GM12878 (cell line): ENCODE measurements at regions not wholly inside any gene's neighbourhood (a gene's known extent, or its start where the extent isn't known, plus 50 kb on each side); places are given as distances from the start of the nearest gene placed in this dataset.

Source experiments
- ATAC-seq: fragments of 200-7000 bp; cut with Tn5 transposase; 3 replicates; pipeline ENCODE4 v1.9.1; 2020; ENCODE audit warnings: mild to moderate bottlenecking, moderate library complexity
- BruUV-seq: library from RNA; stranded (reverse); fragments of 400-500 nt; replicated peaks from 2 replicates; lab custom pipeline; 2021; lab: Mats Ljungman, UMichigan
- CTCF ChIA-PET: fragments of 300-600 bp; sonication (Branson Sonifier 250); formaldehyde crosslinking; extraction: SDS; loops from one replicate; lab custom pipeline; 2021; ENCODE audit warnings: inconsistent platforms; lab: Yijun Ruan, JAX
- POLR2A ChIA-PET: fragments of 350-600 bp; formaldehyde crosslinking; extraction: SDS; loops from one replicate; lab custom pipeline; 2021; ENCODE audit warnings: inconsistent platforms; lab: Charles Lee
- RAD21 ChIA-PET: fragments of 300-600 bp; sonication (Branson Sonifier 250); formaldehyde crosslinking; loops from one replicate; lab custom pipeline; 2023; ENCODE audit warnings: antibody characterized with exemption; ENCODE audit not compliant: unreplicated experiment; lab: Charles Lee
- SMC1A ChIA-PET: fragments of 300-600 bp; sonication (Branson Sonifier 250); formaldehyde crosslinking; loops from one replicate; lab custom pipeline; 2023; ENCODE audit not compliant: unreplicated experiment, uncharacterized antibody; lab: Charles Lee
- DNase-seq: peaks from one replicate; pipeline ENCODE4 v3.0.0-alpha.2; 2011; ENCODE audit warnings: low read depth, low spot score
- FAIRE-seq: peaks from 3 replicates; lab custom pipeline; 2011; peaks lifted over from hg19 to GRCh38; lab: Jason Lieb, UNC
- H2AFZ ChIP-seq: 2 replicates; pipeline ENCODE4 v1.6.0; 2011; ENCODE audit warnings: low read depth, low read length, control low read depth; ENCODE audit not compliant: control insufficient read depth
- H3K27ac ChIP-seq: 2 replicates; pipeline ENCODE4 v1.5.1; 2011; ENCODE audit warnings: control low read depth; ENCODE audit not compliant: control insufficient read depth, insufficient read depth
- H3K27me3 ChIP-seq, 2 experiments: replicated peaks in 1 of 2; 2 replicates each; pipeline versions ENCODE4 v1.6.0 to v1.6.1; 2011; ENCODE audit warnings: low read length in 1 of 2; ENCODE audit not compliant: control insufficient read depth in 2 of 2, insufficient read depth in 2 of 2
- H3K36me3 ChIP-seq, 2 experiments: 2 replicates each; pipeline ENCODE4 v1.5.1; 2011; ENCODE audit warnings: low read length in 1 of 2; ENCODE audit not compliant: control insufficient read depth in 2 of 2, insufficient read depth in 2 of 2
- H3K4me1 ChIP-seq: 2 replicates; pipeline ENCODE4 v1.6.1; 2011; ENCODE audit warnings: mild to moderate bottlenecking, low read length, moderate library complexity, mixed read lengths; ENCODE audit not compliant: control insufficient read depth, insufficient read depth
- H3K4me2 ChIP-seq: 2 replicates; pipeline ENCODE4 v1.6.0; 2011; ENCODE audit warnings: control low read depth; ENCODE audit not compliant: control insufficient read depth, insufficient read depth
- H3K4me3 ChIP-seq: fragments of 200-600 bp; sonication (generic); 2 replicates; pipeline ENCODE4 v1.5.1; 2016
- H3K79me2 ChIP-seq: 2 replicates; pipeline ENCODE4 v1.6.0; 2011; ENCODE audit warnings: low read length; ENCODE audit not compliant: control insufficient read depth, insufficient read depth
- H3K9ac ChIP-seq: 2 replicates; pipeline ENCODE4 v1.8.0; 2011; ENCODE audit warnings: low read length, control low read depth, mixed read lengths; ENCODE audit not compliant: control insufficient read depth, insufficient read depth
- H3K9me3 ChIP-seq: replicated peaks from 3 replicates; pipeline ENCODE4 v1.5.1; 2011; ENCODE audit warnings: mild to moderate bottlenecking, low read length; ENCODE audit not compliant: control insufficient read depth, insufficient read depth
- H4K20me1 ChIP-seq: 2 replicates; pipeline ENCODE4 v1.6.0; 2011; ENCODE audit not compliant: control insufficient read depth, insufficient read depth
- ASH2L ChIP-seq: fragments of 300-600, 200-600 bp; sonication (generic); IDR thresholded peaks from 2 replicates; pipeline ENCODE4 v1.6.1; 2017; ENCODE audit warnings: low read depth, mild to moderate bottlenecking, borderline replicate concordance
- BMI1 ChIP-seq: fragments of 450-650 bp; IDR thresholded peaks from 2 replicates; pipeline ENCODE4 v1.6.1; 2016; ENCODE audit warnings: mild to moderate bottlenecking, moderate library complexity, borderline replicate concordance
- CHD1 ChIP-seq: IDR thresholded peaks from 2 replicates; pipeline ENCODE4 v1.6.1; 2012; ENCODE audit warnings: low read depth, low read length, improper control_type of control experiment
- JUNB ChIP-seq: IDR thresholded peaks from 2 replicates; pipeline ENCODE4 v1.6.1; 2016; ENCODE audit warnings: antibody characterized with exemption, mild to moderate bottlenecking
- NR2C1 ChIP-seq: fragments of 450-650 bp; IDR thresholded peaks from 2 replicates; pipeline ENCODE4 v1.6.1; 2017; ENCODE audit warnings: antibody characterized with exemption, mild to moderate bottlenecking, moderate library complexity
- RAD21 ChIP-seq: IDR thresholded peaks from 2 replicates; pipeline ENCODE4 v1.6.1; 2011; ENCODE audit warnings: mild to moderate bottlenecking, low read depth, low read length, moderate library complexity; ENCODE audit not compliant: insufficient read depth
- SIX5 ChIP-seq: IDR thresholded peaks from 2 replicates; pipeline ENCODE4 v1.6.1; 2011; ENCODE audit warnings: mild to moderate bottlenecking, low read depth, low read length, moderate library complexity; ENCODE audit not compliant: severe bottlenecking
- ZSCAN29 ChIP-seq: fragments of 450-650 bp; IDR thresholded peaks from 2 replicates; pipeline ENCODE4 v1.6.1; 2017; ENCODE audit warnings: mild to moderate bottlenecking, moderate library complexity
- WGBS: methylation state at CpG from one replicate; pipeline ENCODE4 v1.1.6; 2016; ENCODE audit warnings: low lambda C conversion rate; ENCODE audit not compliant: insufficient replicate concordance, insufficient coverage; ENCODE audit errors: missing lambda C conversion rate; 5-methylcytosine and 5-hydroxymethylcytosine counted together
- in situ Hi-C: fragments of 300-500 bp; cut with MboI; formaldehyde crosslinking; loops from 9 replicates; pipeline ENCODE4 v1.14.3; 2018; ENCODE audit warnings: mixed read lengths
- intact Hi-C: fragments of 100-400 bp; cut with micrococcal nuclease; formaldehyde crosslinking; loops from one replicate; pipeline ENCODE4 v1.14.2; 2022; ENCODE audit not compliant: unreplicated experiment
- TF ChIP-seq, protein P1 (sequence below): IDR thresholded peaks from 2 replicates; pipeline ENCODE4 v1.6.1; 2012; ENCODE audit warnings: low read length, inconsistent platforms

- no peak overlapping the region for H3K4me2 ChIP-seq
- WGBS, result under 1% methylated on average over 4 of the region's 4 CpGs
- H2AFZ ChIP-seq, result no peak overlapping the region
- intact Hi-C loops (no loop called here), in situ Hi-C loops (no loop called here)
- TF ChIP-seq RAD21 (no peak), SIX5 (no peak), JUNB (0 out of 2 replicates have a peak, but pooled peaks have one; percentile 33), ZSCAN29 (no peak)
- TF ChIP-seq, protein P1, sequence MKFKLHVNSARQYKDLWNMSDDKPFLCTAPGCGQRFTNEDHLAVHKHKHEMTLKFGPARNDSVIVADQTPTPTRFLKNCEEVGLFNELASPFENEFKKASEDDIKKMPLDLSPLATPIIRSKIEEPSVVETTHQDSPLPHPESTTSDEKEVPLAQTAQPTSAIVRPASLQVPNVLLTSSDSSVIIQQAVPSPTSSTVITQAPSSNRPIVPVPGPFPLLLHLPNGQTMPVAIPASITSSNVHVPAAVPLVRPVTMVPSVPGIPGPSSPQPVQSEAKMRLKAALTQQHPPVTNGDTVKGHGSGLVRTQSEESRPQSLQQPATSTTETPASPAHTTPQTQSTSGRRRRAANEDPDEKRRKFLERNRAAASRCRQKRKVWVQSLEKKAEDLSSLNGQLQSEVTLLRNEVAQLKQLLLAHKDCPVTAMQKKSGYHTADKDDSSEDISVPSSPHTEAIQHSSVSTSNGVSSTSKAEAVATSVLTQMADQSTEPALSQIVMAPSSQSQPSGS, result no peak
- H3K4me1 ChIP-seq, result no peaks in the 10 kb centered on the region
- H3K27me3 ChIP-seq, result no peaks in the 10 kb centered on the region; a peak in 2 of 4 replicates
- no peak overlapping the region for H3K27ac ChIP-seq
- no peaks in the 10 kb centered on the region for H3K36me3 ChIP-seq
- H4K20me1 ChIP-seq, result no peaks in the 10 kb centered on the region
- no peak overlapping the region for H3K9ac ChIP-seq
- BruUV-seq, result no TSS peak
- ChIA-PET POLR2A (no interaction called here), CTCF (no interaction called here), RAD21 (no interaction called here), SMC1A (no interaction called here)
- FAIRE-seq (no peak), DNase-seq (no peak), ATAC-seq (no peak)
- no peaks in the 10 kb centered on the region for H3K79me2 ChIP-seq
- no peaks in the 10 kb centered on the region for H3K9me3 ChIP-seq
- H3K4me3 ChIP-seq, result no peak overlapping the region
Observed at GRCh38 chr2:236942554-236942953, 143.1 kb upstream of the COPS8 start.

DNA sequence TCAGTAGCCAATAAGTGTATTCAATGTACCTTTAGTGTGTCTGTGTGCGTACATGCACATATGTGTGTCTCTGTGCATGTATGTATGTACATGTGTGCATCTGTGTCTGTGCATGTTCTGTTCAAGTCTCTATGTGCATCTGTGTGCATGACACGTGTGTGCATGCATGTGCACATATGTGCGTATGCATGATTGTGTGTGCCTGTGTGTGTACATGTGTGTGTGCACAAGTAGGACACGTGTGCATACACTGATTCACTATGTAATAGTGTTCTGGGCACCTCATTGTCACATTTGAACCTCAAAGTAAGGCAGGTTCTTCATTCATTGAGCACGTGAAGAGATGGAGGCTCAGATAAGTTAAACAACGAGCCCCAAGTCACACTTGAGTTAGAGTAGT lies 142.6 kb upstream of the COPS8 start:
- ChIA-PET SMC1A (no interaction called here), POLR2A (interaction anchor here (1.0 kb wide), 1 partner anchor 30 kb away, joined by 3 read pairs; no protein-coding TSS in a partner anchor), RAD21 (no interaction called here), CTCF (no interaction called here)
- Histone ChIP-seq H3K9ac (no peak overlapping the region), H3K4me2 (no peak overlapping the region), H3K27me3 (no peaks in the 10 kb centered on the region; a peak in 2 of 4 replicates), H2AFZ (no peak overlapping the region), H4K20me1 (no peaks in the 10 kb centered on the region), H3K9me3 (no peaks in the 10 kb centered on the region), H3K27ac (no peak overlapping the region), H3K36me3 (no peaks in the 10 kb centered on the region), H3K4me3 (no peak overlapping the region), H3K4me1 (no peaks in the 10 kb centered on the region), H3K79me2 (no peaks in the 10 kb centered on the region)
- intact Hi-C loops, result no loop called here
- 34% methylated on average over 6 of the region's 6 CpGs for WGBS
- in situ Hi-C loops, result no loop called here
- TF ChIP-seq CHD1, result no peak
- no peak for TF ChIP-seq ASH2L
- TF ChIP-seq BMI1, result no peak
- TF ChIP-seq NR2C1, result no peak
- BruUV-seq, result no TSS peak
- no peak for FAIRE-seq
- no peak for DNase-seq
- no peak for ATAC-seq
